ENCODE measurements at regions not wholly inside any gene's neighbourhood (a gene's known extent, or its start where the extent isn't known, plus 50 kb on each side); places are given as distances from the start of the nearest gene placed in this dataset.

GRCh38 chr7:88688222-88688621, 71.3 kb upstream of the ZNF804B start:
- no peak for TF ChIP-seq CTCF (tag by site-specific recombination; IDR thresholded peaks at IDR 0.05)
- no peak for TF ChIP-seq ZNF274 (IDR thresholded peaks at IDR 0.05; ENCODE audit: low read length)
- no peak for TF ChIP-seq ZNF274 (tag by site-specific recombination; IDR thresholded peaks at IDR 0.05; ENCODE audit: borderline replicate concordance)
- no peak for TF ChIP-seq ZNF629 (tag by site-specific recombination; IDR thresholded peaks at IDR 0.05)
- no peak for TF ChIP-seq ZNF391 (tag by site-specific recombination; IDR thresholded peaks at IDR 0.05; ENCODE audit: borderline replicate concordance, low read depth)
- TF ChIP-seq ZBTB48 (tag by site-specific recombination; IDR thresholded peaks at IDR 0.05): no peak
- TF ChIP-seq SCRT2 (tag by site-specific recombination; IDR thresholded peaks at IDR 0.05): no peak
